Anterior cingulate cortex (tissue), 58 donors: ENCODE measurements at regions not wholly inside any gene's neighbourhood (a gene's known extent, or its start where the extent isn't known, plus 50 kb on each side); places are given as distances from the start of the nearest gene placed in this dataset.
"Not testable (repeated sequence)": the region's sequence is repeated elsewhere in the genome, so short reads cannot be mapped to it uniquely, and the experiment has no call there.

Experiments
- DNase-seq, 58 donors: peaks; one replicate each; lab custom pipeline; 2025; lab: John Stamatoyannopoulos, UW

DNA sequence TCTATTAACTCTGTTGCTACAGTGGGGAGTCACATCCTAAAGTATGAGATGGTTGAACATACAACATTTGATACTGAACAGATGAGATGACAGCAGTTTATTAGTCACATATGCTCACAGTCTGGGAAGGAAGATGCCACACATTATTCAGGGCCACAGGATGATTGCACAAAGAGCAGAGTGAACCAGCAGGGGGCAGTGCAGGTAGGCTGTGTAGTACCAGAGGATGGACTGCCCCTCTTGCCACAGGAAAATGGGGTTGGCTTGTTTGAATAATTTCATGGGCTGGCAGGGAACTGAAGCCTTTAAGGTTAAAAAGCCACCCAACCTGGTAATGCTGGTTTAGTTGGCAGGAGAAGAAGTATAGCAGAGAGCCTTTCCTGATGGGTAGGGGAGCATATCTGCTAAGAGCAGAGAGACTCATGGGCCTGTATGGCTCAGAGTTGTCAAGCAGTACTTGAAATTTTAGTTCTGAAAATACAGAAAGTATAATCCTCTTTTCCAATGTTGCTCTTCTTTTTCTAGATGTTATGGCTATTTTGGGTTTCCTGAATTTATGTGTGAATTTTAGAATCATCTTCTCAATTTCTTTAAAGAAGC is 180.4 kb upstream of the B3GAT1 start:
- DNase-seq = no peak

GRCh38 chr11:134591338-134591737 is 179.3 kb upstream of the B3GAT1 start:
- DNase-seq = no peak

GRCh38 chr11:134589129-134589528 is 177.1 kb upstream of the B3GAT1 start:
- DNase-seq = no peak

GRCh38 chr11:134588460-134589110 is 176.5 kb upstream of the B3GAT1 start:
- DNase-seq = not testable (repeated sequence)

DNA sequence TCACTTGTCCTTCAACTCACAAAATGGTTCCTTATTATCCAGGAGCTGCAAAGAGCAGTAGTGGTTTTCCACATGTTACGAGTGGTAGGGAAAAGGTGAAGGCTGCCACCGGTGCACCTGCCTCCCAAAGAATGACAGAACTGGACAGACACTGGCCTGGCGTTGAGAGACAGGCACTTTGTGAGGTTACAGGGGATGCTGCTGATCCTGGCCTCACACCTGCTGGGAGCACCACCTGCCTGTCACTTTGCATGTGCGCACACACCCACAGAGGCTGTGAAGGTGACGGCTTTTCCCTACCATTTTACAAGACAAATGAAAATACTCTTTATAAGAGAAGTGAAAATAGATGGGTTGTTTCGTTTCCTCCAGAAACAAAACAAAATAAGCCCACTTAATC is 175.3 kb upstream of the B3GAT1 start:
- DNase-seq = no peak

- no peak for DNase-seq
Observed at GRCh38 chr11:134586726-134587125, 174.7 kb upstream of the B3GAT1 start.

- no peak for DNase-seq
Observed at GRCh38 chr11:134585666-134586610, 173.9 kb upstream of the B3GAT1 start.

DNA sequence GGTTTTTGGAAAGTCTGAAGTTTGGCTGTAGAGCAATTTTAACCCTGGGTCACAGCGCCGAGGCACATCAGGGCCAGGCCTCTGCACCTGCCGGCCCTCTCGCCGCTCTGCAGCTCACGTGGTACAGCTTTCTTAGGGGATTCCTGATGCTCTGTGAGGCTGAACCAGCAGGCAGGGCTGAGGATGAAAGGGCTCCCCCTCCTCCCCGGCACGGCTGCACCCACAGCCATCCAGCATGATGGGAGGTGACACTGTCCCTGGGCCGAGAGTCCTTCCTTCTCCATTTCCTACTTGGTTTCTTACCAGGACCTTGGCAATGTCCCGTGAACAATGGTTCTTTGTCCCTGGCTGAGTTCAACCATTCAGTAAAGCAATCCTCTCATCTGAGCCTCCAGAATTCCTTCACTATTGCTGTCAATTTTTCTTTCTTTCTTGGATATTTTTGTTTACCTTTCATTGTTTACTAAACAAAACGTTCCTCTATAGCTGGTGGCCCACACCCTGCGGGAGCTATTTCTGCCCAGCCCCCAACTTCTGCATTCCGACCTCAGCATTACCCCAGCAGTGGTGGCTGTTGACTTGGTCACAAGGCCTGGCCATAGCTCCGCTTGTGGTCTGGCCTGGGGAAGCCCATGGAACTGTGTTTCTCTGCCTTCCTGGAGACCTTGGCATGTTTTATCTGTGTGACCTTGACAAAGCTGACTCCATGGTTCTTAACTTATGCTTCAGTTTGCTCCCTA is 172.8 kb upstream of the B3GAT1 start:
- DNase-seq = peak in 8 of 58 donors; percentile 17 to 45 (median 32)

GRCh38 chr11:134584001-134584561 is 172.0 kb upstream of the B3GAT1 start:
- DNase-seq = no peak

GRCh38 chr11:134583397-134583990 is 171.5 kb upstream of the B3GAT1 start:
- DNase-seq = peak in 1 of 58 donors; percentile 38

- DNase-seq = no peak
Observed at GRCh38 chr11:134582770-134583095, 170.7 kb upstream of the B3GAT1 start.

GRCh38 chr11:134581966-134582769 is 170.1 kb upstream of the B3GAT1 start:
- peak in 1 of 58 donors; percentile 33 for DNase-seq

GRCh38 chr11:134581121-134581626 is 169.1 kb upstream of the B3GAT1 start:
- no peak for DNase-seq

- DNase-seq = no peak
Observed at GRCh38 chr11:134580610-134580975, 168.6 kb upstream of the B3GAT1 start.

DNA sequence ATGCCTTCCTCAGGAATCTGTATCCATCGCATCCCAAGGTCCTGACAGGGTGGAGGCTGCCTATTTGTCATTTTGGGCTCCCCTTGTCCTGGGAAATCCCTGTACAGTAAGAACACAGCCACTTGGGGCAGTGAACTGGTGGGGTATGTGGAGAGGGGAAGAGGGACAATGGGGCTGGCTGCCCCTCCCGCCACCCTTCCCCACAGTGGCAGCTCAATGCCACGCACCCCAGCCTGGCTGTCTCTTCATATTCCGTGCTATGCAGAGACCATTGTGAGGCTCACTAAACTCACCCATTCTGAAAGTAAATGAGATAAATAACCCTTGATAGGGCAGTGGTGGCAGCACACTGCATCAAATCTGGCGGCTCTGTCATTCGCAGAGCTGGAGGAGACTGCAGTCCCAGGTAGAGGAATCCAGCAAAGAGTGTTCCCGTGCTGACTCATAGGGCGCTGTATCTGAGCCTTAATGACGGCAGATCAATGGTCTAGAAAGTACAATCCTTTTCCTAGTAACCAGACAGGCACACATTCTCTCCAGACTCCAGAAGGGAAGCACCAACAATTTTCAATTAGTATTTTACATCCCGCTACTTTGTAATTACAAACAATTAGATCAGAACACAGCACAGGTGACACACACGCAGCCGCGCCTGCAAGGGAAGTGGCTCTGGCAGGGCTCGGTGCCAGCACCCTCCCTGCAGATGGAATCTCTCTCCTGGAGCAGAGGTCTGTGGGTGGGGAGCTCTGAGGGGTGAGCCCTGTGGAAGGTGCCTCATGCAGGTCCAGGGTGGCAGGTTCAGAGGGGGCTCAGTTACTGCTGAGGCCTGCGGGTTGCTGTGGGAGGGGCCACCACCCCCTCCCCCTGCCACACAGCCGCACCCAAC is 167.9 kb upstream of the B3GAT1 start:
- DNase-seq = no peak

- DNase-seq = no peak
Observed at GRCh38 chr11:134578807-134579723, 167.0 kb upstream of the B3GAT1 start.
